Lung (tissue), 11 donors: ENCODE measurements at regions not wholly inside any gene's neighbourhood (a gene's known extent, or its start where the extent isn't known, plus 50 kb on each side); places are given as distances from the start of the nearest gene placed in this dataset.

Source experiments
- ATAC-seq: fragments of 200-7000 bp; cut with Tn5 transposase; one replicate; pipeline ENCODE4 v1.9.1; 2020; ENCODE audit warnings: moderate number of reproducible peaks; ENCODE audit not compliant: insufficient read depth, low FRiP score
- DNase-seq, 3 donors: peaks; one replicate each; pipeline ENCODE4 v3.0.0-alpha.2; 2013 to 2017
- H3K27ac ChIP-seq, 2 donors: one replicate each; pipeline ENCODE4 v1.5.1; 2013; ENCODE audit warnings: mild to moderate bottlenecking in 2 of 2, moderate library complexity in 2 of 2, control low read depth in 1 of 2, inconsistent platforms in 1 of 2, low read depth in 1 of 2, low read length in 1 of 2
- H3K27me3 ChIP-seq, 3 donors: one replicate each; pipeline ENCODE4 v1.5.1; 2013; ENCODE audit warnings: low read length in 2 of 3; ENCODE audit not compliant: control insufficient read depth in 3 of 3, insufficient read depth in 3 of 3
- H3K36me3 ChIP-seq, 4 donors: one replicate each; pipeline ENCODE4 v1.5.1; 2013; ENCODE audit warnings: low read length in 4 of 4, mild to moderate bottlenecking in 1 of 4, moderate library complexity in 1 of 4; ENCODE audit not compliant: control insufficient read depth in 4 of 4, insufficient read depth in 4 of 4
- H3K4me1 ChIP-seq, 5 donors: one replicate each; pipeline ENCODE4 v1.5.1; 2013; ENCODE audit warnings: low read length in 5 of 5, mild to moderate bottlenecking in 2 of 5, moderate library complexity in 1 of 5; ENCODE audit not compliant: control insufficient read depth in 5 of 5, insufficient read depth in 5 of 5
- H3K4me3 ChIP-seq: one replicate; pipeline ENCODE4 v1.5.1; 2013; ENCODE audit warnings: mild to moderate bottlenecking, control low read depth, moderate library complexity
- H3K9ac ChIP-seq, 2 donors: one replicate each; pipeline ENCODE4 v1.5.1; 2013; ENCODE audit warnings: low read length in 2 of 2, control low read depth in 1 of 2; ENCODE audit not compliant: insufficient read depth in 1 of 2
- H3K9me3 ChIP-seq, 4 donors: one replicate each; pipeline ENCODE4 v1.5.1; 2013; ENCODE audit warnings: low read length in 3 of 4, mild to moderate bottlenecking in 1 of 4, moderate library complexity in 1 of 4; ENCODE audit not compliant: control insufficient read depth in 4 of 4, insufficient read depth in 3 of 4
- CTCF ChIP-seq: IDR thresholded peaks from 2 replicates; pipeline ENCODE4 v1.5.1; 2012; ENCODE audit warnings: mild to moderate bottlenecking; ENCODE audit errors: control extremely low read depth, extremely low read depth
- WGBS, 2 donors: extraction: QIAGEN DNeasy Blood & Tissue Kit; methylation state at CpG; one replicate each; pipeline ENCODE4 v1.1.7; 2013; 5-methylcytosine and 5-hydroxymethylcytosine counted together
- donor health status: control.
- donor health status: control.
- donor health status: Bipolar disorder and iron deficiency.
- donor health status: healthy.
- donor health status: DM: yes; HTN: yes; CAD: no.

- no peak overlapping the region for H3K4me3 ChIP-seq
- WGBS, 2 donors = 93 to 96% methylated on average over 4 of the region's 4 CpGs
- peak in 1 of 3 donors; percentile 42 for DNase-seq
- H3K4me1 ChIP-seq = peaks cover 4 to 34% (median 9%) of the 10 kb centered on the region in 5 donors
- no peaks in the 10 kb centered on the region for H3K27me3 ChIP-seq
- peaks cover 5 to 14% (median 10%) of the 10 kb centered on the region in 4 donors for H3K36me3 ChIP-seq
- H3K9me3 ChIP-seq = no peaks in the 10 kb centered on the region
- H3K9ac ChIP-seq = no peak overlapping the region
- no peak for TF ChIP-seq CTCF
- ATAC-seq = no peak
- H3K27ac ChIP-seq = no peak overlapping the region
These were observed 198.2 kb downstream of the SIPA1L2 start for GRCh38 chr1:232431748-232432147.

- Histone ChIP-seq H3K27me3 (no peaks in the 10 kb centered on the region), H3K4me3 (no peak overlapping the region), H3K9me3 (no peaks in the 10 kb centered on the region), H3K9ac (no peak overlapping the region), H3K27ac (no peak overlapping the region), H3K36me3 (peaks cover 5 to 14% (median 10%) of the 10 kb centered on the region in 4 donors), H3K4me1 (peaks cover 4 to 34% (median 8%) of the 10 kb centered on the region in 5 donors)
- TF ChIP-seq CTCF = no peak
- DNase-seq (no peak), ATAC-seq (no peak)
- 91% methylated on average over 6 of the region's 6 CpGs for WGBS, 2 donors
These were observed 198.6 kb downstream of the SIPA1L2 start for GRCh38 chr1:232431326-232431725.

GRCh38 chr1:232430467-232430866 lies 199.5 kb downstream of the SIPA1L2 start:
- DNase-seq (no peak), ATAC-seq (no peak)
- H3K9me3 ChIP-seq = no peaks in the 10 kb centered on the region
- no peak overlapping the region for H3K9ac ChIP-seq
- H3K27me3 ChIP-seq = no peaks in the 10 kb centered on the region
- no peak overlapping the region for H3K4me3 ChIP-seq
- no peak for TF ChIP-seq CTCF
- peaks cover 5 to 17% (median 12%) of the 10 kb centered on the region in 4 donors for H3K36me3 ChIP-seq
- H3K4me1 ChIP-seq = peaks cover 0 to 25% (median 6%) of the 10 kb centered on the region in 5 donors
- H3K27ac ChIP-seq = no peak overlapping the region
- 94 to 97% methylated on average over 6 of the region's 6 CpGs for WGBS, 2 donors
